ENCODE measurements at regions not wholly inside any gene's neighbourhood (a gene's known extent, or its start where the extent isn't known, plus 50 kb on each side); places are given as distances from the start of the nearest gene placed in this dataset.
A peak's percentile ranks its signal among the peaks of the same experiment; 100 is the strongest.

DNA sequence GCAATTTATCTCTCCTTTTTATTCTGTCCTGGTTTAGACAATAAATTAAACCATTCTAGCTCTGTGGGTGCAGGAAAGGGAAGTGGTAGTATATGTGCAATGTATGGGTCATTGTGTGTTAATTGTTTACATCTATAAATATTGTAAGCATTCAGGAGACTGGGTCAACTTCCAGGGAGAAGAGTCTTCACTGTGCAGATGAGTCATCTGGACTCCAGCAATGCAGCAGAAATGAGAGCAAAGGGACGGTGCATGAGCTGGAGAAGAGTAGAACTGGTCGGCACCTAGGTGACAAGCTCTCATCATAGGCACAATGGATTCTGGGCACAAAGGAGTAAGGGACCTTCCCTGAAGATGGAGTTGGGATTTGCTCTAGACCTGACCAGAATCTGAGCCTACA is 211.1 kb upstream of the DAAM1 start:
- Histone ChIP-seq H3K9me3 (no peaks in the 10 kb centered on the region), H3K27me3 (no peaks in the 10 kb centered on the region), H3K36me3 (no peaks in the 10 kb centered on the region), H3K27ac (no peak overlapping the region), H3K4me1 (peaks cover 0 to 22% of the 10 kb centered on the region in 2 donors), H3K4me3 (no peak overlapping the region)
- TF ChIP-seq, protein P1, sequence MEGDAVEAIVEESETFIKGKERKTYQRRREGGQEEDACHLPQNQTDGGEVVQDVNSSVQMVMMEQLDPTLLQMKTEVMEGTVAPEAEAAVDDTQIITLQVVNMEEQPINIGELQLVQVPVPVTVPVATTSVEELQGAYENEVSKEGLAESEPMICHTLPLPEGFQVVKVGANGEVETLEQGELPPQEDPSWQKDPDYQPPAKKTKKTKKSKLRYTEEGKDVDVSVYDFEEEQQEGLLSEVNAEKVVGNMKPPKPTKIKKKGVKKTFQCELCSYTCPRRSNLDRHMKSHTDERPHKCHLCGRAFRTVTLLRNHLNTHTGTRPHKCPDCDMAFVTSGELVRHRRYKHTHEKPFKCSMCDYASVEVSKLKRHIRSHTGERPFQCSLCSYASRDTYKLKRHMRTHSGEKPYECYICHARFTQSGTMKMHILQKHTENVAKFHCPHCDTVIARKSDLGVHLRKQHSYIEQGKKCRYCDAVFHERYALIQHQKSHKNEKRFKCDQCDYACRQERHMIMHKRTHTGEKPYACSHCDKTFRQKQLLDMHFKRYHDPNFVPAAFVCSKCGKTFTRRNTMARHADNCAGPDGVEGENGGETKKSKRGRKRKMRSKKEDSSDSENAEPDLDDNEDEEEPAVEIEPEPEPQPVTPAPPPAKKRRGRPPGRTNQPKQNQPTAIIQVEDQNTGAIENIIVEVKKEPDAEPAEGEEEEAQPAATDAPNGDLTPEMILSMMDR (IDR thresholded peaks at IDR 0.05) = no peak
- DNase-seq (ENCODE audit: low spot score) = no peak

DNA sequence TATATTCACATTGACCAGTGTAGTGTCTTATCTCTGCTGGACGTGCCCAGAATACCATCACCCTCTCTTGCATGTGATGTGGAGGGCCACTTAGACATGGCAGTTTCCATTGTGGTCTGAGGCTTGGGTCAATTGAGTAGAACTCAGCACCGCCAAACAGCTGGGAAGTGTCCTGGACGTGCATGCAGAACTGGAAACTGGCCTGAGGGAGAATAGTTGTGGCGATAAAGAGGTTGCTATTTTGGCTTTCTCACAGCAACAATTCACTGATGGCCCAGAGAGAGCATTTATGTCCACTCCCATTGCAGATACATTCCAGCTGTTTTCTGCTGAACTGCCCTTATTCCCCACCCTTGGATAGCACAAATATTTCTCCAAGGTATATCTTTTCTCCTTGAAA is 210.1 kb upstream of the DAAM1 start:
- no peak for DNase-seq (ENCODE audit: low spot score)

DNA sequence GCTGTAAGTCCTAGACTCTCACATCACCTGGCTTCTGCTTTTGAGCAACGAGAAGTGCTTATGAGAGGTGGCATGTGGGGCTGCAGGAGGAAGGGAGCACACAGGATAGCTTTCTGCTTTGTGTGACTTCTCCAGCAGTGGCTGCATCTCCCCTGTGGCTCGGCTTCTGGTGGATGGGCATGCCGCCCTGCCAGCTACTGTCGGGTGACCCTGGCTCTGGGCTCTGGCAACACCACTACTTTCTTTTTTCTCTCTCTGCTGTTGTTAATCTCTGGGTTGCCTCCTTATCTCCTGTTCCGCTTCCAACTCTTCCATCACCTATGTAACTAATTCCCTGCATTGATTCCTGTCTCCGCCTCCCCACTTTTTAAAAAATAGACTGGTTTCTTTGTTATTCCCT is 209.1 kb upstream of the DAAM1 start:
- H3K27ac ChIP-seq = peak overlapping the region in 1 of 2 donors; percentile 19
- TF ChIP-seq, protein P1 (IDR thresholded peaks at IDR 0.05) = no peak
- no peak overlapping the region for H3K4me3 ChIP-seq
- peaks cover 0 to 22% of the 10 kb centered on the region in 2 donors for H3K4me1 ChIP-seq
- DNase-seq (ENCODE audit: low spot score) = no peak
- no peaks in the 10 kb centered on the region for H3K36me3 ChIP-seq
- no peaks in the 10 kb centered on the region for H3K9me3 ChIP-seq
- no peaks in the 10 kb centered on the region for H3K27me3 ChIP-seq

More for the DNA sequence above, 210.1 kb upstream of the DAAM1 start:
- Histone ChIP-seq H3K4me1 (peaks cover 0 to 22% of the 10 kb centered on the region in 2 donors), H3K9me3 (no peaks in the 10 kb centered on the region), H3K27me3 (no peaks in the 10 kb centered on the region), H3K4me3 (no peak overlapping the region), H3K27ac (no peak overlapping the region), H3K36me3 (no peaks in the 10 kb centered on the region)
- TF ChIP-seq, protein P1 (IDR thresholded peaks at IDR 0.05) = no peak

DNA sequence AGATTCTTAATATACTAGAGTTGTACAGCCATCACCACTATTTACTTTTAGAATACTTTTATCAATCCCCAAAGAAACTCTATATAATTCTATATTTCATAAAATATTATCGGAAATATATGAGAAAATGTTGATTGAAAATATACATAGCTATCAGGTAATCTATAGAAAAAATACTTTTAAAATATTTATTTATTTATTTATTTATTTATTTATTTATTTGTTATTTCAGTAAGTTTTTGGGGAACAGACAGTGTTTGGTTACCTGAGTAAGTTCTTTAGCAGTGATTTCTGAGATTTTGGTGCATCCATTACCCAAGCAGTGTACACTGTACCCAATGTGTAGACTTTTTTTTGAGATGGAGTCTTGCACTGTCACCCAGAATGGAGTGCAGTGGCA is 206.6 kb upstream of the DAAM1 start:
- TF ChIP-seq, protein P1 (IDR thresholded peaks at IDR 0.05) = no peak
- DNase-seq (ENCODE audit: low spot score) = no peak

DNA sequence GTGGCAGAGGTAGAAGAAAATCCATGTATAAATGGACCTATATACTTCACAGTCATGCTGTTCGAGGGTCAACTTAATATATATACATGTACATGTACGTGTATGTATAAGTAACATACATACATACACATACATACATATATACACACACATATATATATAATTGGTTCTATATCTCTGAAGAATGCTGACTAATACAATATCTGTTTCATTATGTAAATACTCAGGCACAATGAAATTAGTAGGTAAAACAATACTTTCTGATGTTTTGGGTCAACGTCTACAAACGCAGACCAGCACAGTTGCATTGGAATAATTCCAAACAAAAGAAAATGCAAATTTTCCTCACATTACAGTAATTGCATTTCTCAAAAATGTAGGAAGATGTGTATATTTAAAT is 202.7 kb upstream of the DAAM1 start:
- no peaks in the 10 kb centered on the region for H3K4me1 ChIP-seq
- H3K27ac ChIP-seq = no peak overlapping the region
- no peaks in the 10 kb centered on the region for H3K27me3 ChIP-seq
- no peaks in the 10 kb centered on the region for H3K36me3 ChIP-seq
- TF ChIP-seq, protein P1 (IDR thresholded peaks at IDR 0.05) = no peak
- DNase-seq (ENCODE audit: low spot score) = no peak
- H3K9me3 ChIP-seq = no peaks in the 10 kb centered on the region
- H3K4me3 ChIP-seq = no peak overlapping the region

More for the DNA sequence above, 206.6 kb upstream of the DAAM1 start:
- Histone ChIP-seq H3K36me3 (no peaks in the 10 kb centered on the region), H3K4me1 (peaks cover 0 to 22% of the 10 kb centered on the region in 2 donors), H3K27me3 (no peaks in the 10 kb centered on the region), H3K9me3 (no peaks in the 10 kb centered on the region), H3K27ac (no peak overlapping the region), H3K4me3 (no peak overlapping the region)

DNA sequence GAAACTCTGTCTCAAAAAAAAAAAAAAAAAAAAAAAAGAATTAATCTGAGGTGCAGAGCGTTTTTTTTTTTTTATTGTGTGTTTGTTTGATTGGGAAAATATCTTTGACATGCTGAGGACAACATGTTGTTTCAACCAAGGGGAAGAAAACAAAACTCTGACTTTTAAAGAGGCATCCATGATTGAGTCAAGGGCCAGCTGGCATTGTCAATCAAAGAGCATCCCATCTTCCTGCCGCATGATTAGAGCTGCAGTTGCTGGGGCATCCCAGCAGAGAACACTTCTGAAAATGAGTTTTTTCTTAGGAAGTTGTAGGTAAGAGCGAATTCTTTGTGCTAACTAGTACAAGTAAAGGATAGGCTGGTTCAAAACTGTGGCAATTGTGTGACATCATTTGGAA is 200.9 kb upstream of the DAAM1 start:
- DNase-seq (ENCODE audit: low spot score) = no peak
- no peaks in the 10 kb centered on the region for H3K4me1 ChIP-seq
- TF ChIP-seq, protein P1 (IDR thresholded peaks at IDR 0.05) = no peak
- H3K36me3 ChIP-seq = no peaks in the 10 kb centered on the region
- no peak overlapping the region for H3K4me3 ChIP-seq
- H3K27ac ChIP-seq = no peak overlapping the region
- no peaks in the 10 kb centered on the region for H3K9me3 ChIP-seq
- no peaks in the 10 kb centered on the region for H3K27me3 ChIP-seq

Measured in right atrium auricular region (tissue), 2 donors.